Ishikawa (cell line): ENCODE measurements at regions not wholly inside any gene's neighbourhood (a gene's known extent, or its start where the extent isn't known, plus 50 kb on each side); places are given as distances from the start of the nearest gene placed in this dataset.

ENCODE experiments used
- CEBPB ChIP-seq: IDR thresholded peaks from 2 replicates; pipeline ENCODE4 v1.6.1; 2012
- CREB1 ChIP-seq: IDR thresholded peaks from 2 replicates; pipeline ENCODE4 v1.6.1; 2012; ENCODE audit warnings: low read depth
- EGR1 ChIP-seq: IDR thresholded peaks from 2 replicates; pipeline ENCODE4 v1.6.1; 2012
- EP300 ChIP-seq: IDR thresholded peaks from 2 replicates; pipeline ENCODE4 v1.6.1; 2012; ENCODE audit warnings: borderline replicate concordance
- FOXM1 ChIP-seq: IDR thresholded peaks from 2 replicates; pipeline ENCODE4 v1.6.1; 2012; ENCODE audit warnings: low read depth, borderline replicate concordance
- NFIC ChIP-seq: IDR thresholded peaks from 2 replicates; pipeline ENCODE4 v1.6.1; 2012
- RAD21 ChIP-seq: IDR thresholded peaks from 2 replicates; pipeline ENCODE4 v1.6.1; 2012; ENCODE audit warnings: low read depth
- TAF1 ChIP-seq: IDR thresholded peaks from 2 replicates; pipeline ENCODE4 v1.6.1; 2012; ENCODE audit warnings: low read depth, mild to moderate bottlenecking
- TCF12 ChIP-seq: IDR thresholded peaks from 2 replicates; pipeline ENCODE4 v1.6.1; 2012; ENCODE audit warnings: low read depth
- TEAD4 ChIP-seq: IDR thresholded peaks from 2 replicates; pipeline ENCODE4 v1.6.1; 2012
- YY1 ChIP-seq: IDR thresholded peaks from 2 replicates; pipeline ENCODE4 v1.6.1; 2012; ENCODE audit warnings: low read depth
- ZBTB7A ChIP-seq: IDR thresholded peaks from 2 replicates; pipeline ENCODE4 v1.6.1; 2012; ENCODE audit warnings: low read depth
- TF ChIP-seq, protein P1 (sequence below): IDR thresholded peaks from 2 replicates; pipeline ENCODE4 v1.6.1; 2012
- TF ChIP-seq, protein P2 (sequence below): IDR thresholded peaks from 2 replicates; pipeline ENCODE4 v1.6.1; 2012
- TF ChIP-seq, protein P3 (sequence below): IDR thresholded peaks from 2 replicates; pipeline ENCODE4 v1.6.1; 2012; ENCODE audit warnings: low read depth, mild to moderate bottlenecking

DNA sequence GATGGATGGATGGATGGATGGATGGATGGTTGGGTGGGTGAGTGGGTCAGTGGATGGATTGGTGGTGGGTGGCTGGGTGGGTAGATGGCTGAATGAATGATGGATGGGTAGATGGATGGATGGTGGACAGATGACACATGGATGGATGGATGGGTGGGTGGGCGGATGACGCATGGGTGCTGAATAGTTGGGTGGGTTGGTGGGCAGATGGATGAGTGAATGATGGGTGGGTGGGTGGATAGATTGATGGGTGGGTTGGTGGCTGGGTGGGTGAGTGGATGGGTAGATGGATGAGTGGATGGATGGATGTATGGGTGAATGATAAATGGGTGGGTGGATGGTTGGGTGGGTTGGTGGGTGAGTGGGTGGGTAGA, 69.9 kb upstream of the NKX1-1 start:
- TF ChIP-seq, protein P1, sequence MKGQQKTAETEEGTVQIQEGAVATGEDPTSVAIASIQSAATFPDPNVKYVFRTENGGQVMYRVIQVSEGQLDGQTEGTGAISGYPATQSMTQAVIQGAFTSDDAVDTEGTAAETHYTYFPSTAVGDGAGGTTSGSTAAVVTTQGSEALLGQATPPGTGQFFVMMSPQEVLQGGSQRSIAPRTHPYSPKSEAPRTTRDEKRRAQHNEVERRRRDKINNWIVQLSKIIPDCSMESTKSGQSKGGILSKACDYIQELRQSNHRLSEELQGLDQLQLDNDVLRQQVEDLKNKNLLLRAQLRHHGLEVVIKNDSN: no peak
- TF ChIP-seq RAD21 (no peak), TAF1 (no peak)

DNA sequence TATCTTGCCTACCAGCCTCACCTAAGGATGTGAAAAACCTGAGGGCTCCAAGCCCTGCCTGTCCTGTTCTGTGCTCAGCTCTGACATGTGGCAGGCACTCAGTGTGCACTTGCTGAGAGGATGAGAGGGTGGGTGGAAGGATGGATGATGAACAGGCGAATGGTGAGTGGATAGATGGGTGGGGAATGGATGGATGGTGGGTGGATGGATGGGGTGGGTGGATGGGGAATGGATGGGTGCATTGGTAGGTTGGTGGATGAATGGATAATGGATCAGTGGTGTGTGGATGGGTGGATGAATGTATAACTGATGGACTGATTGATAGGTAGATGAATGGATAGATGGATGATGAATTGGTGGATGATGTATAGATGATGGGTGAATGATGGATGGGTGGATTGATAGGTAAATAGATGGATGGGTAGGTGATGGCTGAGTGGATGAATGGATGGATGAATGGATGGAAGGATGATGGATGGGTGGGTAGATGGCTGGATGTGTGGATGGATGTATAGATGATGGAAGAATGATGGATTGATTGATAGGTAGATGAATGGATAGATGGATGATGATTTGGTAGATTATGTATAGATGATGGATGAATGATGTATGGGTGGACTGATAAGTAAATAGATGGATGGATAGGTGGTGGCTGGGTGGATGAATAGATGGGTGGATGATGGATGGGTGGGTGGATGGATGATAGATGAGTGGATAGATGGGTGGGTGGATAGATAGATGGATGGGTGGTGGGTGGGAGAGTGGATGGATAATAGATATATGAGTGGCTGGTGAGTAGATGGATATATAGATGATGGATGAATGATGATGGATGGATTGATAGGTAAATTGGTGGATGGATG, 69.3 kb upstream of the NKX1-1 start:
- no peak for TF ChIP-seq TAF1
- no peak for TF ChIP-seq RAD21
- no peak for TF ChIP-seq YY1
- no peak for TF ChIP-seq ZBTB7A
- TF ChIP-seq, protein P2, sequence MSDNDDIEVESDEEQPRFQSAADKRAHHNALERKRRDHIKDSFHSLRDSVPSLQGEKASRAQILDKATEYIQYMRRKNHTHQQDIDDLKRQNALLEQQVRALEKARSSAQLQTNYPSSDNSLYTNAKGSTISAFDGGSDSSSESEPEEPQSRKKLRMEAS: no peak
- TF ChIP-seq, protein P1: no peak
- no peak for TF ChIP-seq CEBPB

DNA sequence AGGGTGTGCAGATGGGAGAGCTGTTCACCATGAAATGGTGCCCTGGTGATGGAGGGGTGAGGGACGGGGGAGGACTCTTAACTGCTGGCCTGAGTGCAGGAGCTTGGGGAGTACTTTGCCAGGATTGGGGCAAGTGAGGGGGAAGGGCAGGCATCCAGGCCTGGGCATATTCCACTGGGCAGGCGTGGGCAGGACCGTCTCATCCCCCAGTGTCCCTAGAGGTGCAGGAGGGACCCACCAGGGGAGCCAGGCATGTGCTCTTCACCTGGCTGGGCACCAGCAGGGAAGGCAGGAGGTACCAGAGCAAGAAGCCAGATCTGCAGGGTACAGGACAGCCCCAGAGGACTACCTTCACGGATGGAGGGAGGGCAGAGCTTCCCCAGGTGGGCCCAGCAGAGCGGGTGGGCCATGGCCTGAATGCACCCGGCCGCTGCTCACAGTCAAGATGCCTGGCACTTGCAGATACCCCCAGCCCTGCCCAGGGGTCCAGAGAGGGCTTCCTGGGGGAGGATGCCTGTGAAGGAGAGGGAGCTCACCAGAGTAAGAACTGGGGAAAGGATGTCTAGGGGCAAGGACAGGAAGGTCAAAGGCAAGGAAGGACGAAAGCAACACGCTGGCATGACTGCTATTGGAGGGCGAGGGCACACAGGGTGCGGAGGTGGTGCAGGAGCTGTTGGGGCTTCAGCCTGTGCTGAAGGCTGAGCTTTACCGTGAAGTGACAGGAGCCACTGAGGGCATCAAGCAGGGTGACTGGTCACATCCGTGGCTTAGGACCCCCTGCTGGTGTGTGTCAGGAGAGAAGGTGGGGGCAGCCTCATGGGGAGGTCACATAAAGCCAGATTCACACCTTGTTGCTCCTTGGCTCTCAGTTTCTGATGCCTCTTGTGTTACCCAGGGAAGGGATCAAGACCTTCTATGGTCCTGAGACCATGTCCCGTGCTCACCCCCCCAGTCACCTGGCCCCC, 68.2 kb upstream of the NKX1-1 start:
- no peak for TF ChIP-seq RAD21
- no peak for TF ChIP-seq ZBTB7A
- no peak for TF ChIP-seq TCF12
- no peak for TF ChIP-seq TAF1
- TF ChIP-seq, protein P3, sequence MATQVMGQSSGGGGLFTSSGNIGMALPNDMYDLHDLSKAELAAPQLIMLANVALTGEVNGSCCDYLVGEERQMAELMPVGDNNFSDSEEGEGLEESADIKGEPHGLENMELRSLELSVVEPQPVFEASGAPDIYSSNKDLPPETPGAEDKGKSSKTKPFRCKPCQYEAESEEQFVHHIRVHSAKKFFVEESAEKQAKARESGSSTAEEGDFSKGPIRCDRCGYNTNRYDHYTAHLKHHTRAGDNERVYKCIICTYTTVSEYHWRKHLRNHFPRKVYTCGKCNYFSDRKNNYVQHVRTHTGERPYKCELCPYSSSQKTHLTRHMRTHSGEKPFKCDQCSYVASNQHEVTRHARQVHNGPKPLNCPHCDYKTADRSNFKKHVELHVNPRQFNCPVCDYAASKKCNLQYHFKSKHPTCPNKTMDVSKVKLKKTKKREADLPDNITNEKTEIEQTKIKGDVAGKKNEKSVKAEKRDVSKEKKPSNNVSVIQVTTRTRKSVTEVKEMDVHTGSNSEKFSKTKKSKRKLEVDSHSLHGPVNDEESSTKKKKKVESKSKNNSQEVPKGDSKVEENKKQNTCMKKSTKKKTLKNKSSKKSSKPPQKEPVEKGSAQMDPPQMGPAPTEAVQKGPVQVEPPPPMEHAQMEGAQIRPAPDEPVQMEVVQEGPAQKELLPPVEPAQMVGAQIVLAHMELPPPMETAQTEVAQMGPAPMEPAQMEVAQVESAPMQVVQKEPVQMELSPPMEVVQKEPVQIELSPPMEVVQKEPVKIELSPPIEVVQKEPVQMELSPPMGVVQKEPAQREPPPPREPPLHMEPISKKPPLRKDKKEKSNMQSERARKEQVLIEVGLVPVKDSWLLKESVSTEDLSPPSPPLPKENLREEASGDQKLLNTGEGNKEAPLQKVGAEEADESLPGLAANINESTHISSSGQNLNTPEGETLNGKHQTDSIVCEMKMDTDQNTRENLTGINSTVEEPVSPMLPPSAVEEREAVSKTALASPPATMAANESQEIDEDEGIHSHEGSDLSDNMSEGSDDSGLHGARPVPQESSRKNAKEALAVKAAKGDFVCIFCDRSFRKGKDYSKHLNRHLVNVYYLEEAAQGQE: no peak
- TF ChIP-seq, protein P1: no peak
- TF ChIP-seq YY1: no peak
- no peak for TF ChIP-seq CREB1
- TF ChIP-seq EGR1: no peak
- no peak for TF ChIP-seq EP300

DNA sequence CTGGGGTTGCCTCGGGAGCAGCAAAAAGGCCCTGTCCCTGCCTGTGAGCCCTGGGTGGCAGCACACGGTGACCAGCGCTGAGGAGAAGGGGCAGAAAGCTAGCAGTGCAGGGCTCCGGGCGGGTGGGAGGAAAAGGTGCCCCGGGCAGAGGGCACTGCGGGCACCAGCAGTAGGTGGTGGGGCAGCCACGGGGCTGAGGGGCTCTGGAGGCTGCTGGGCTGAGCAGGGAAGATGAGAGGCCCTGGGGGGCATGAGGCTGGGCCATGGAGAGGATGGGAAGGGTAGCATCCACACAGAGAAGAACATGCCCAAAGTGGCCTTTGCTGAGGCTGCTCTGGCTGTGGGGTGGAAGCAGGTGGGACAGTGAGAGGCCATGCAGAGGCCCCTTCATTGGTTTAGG, 67.5 kb upstream of the NKX1-1 start:
- TF ChIP-seq TEAD4 (no peak), CREB1 (no peak), FOXM1 (no peak), TAF1 (no peak), ZBTB7A (no peak), YY1 (no peak), NFIC (no peak), EGR1 (no peak)
- TF ChIP-seq, protein P3: no peak
- TF ChIP-seq, protein P1: no peak

DNA sequence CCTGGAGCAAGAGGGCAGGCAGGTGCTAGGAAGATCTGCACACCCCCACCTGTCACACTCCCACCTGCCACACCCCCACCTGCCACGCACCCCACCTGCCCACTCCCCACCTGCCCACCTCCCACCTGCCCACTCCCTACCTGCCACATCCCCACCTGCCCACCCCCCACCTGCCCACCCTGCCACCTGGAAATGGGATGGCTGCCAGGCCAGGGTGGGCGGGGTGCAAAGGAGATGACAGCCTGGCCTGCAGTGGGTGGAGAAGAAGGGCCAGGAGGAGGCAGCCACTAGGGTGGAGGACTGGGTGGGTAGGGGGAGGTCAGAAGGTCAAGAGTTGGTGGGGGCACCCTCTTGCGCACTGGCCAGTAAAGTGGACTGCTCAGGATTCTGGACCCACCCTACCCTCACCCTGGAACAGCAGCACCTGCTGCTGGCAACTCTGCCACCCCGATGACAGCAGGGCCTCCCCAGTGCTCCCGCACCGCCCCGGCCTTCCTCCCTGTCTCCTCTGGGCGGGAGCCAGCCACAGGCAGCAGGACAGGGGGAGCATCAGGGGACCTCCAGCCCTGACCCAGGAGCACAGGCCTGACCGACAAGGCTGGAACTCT, 66.8 kb upstream of the NKX1-1 start:
- TF ChIP-seq YY1 (no peak), RAD21 (no peak), EP300 (no peak)
- TF ChIP-seq, protein P2: no peak
- TF ChIP-seq, protein P1: no peak
